HEK293 (cell line): ENCODE measurements at regions not wholly inside any gene's neighbourhood (a gene's known extent, or its start where the extent isn't known, plus 50 kb on each side); places are given as distances from the start of the nearest gene placed in this dataset.

Experiments used
- CTCF ChIP-seq: fragments of 450-650 bp; formaldehyde crosslinking; IDR thresholded peaks from 2 replicates; pipeline ENCODE4 v1.5.1; 2016; ENCODE audit warnings: missing biosample characterization, missing genetic modification characterization
- MZF1 ChIP-seq: fragments of 450-650 bp; formaldehyde crosslinking; IDR thresholded peaks from 2 replicates; pipeline ENCODE4 v1.5.1; 2017; ENCODE audit warnings: missing biosample characterization, missing genetic modification characterization, borderline replicate concordance
- TCF7L2 ChIP-seq: IDR thresholded peaks from 2 replicates; pipeline ENCODE4 v1.6.1; 2011; ENCODE audit warnings: low read depth, mild to moderate bottlenecking, inconsistent platforms, low read length, moderate library complexity, borderline replicate concordance
- YY1 ChIP-seq: fragments of 450-650 bp; formaldehyde crosslinking; IDR thresholded peaks from 2 replicates; pipeline ENCODE4 v1.5.1; 2018; ENCODE audit warnings: missing biosample characterization, missing genetic modification characterization
- ZBTB11 ChIP-seq: fragments of 450-650 bp; formaldehyde crosslinking; conservative IDR thresholded peaks from 2 replicates; pipeline ENCODE4 v1.5.1; 2016; ENCODE audit warnings: low read depth, missing biosample characterization, missing genetic modification characterization
- ZBTB21 ChIP-seq: fragments of 450-650 bp; formaldehyde crosslinking; IDR thresholded peaks from 2 replicates; pipeline ENCODE4 v1.5.1; 2017; ENCODE audit warnings: missing biosample characterization, missing genetic modification characterization
- ZFP41 ChIP-seq: fragments of 450-650 bp; formaldehyde crosslinking; IDR thresholded peaks from 2 replicates; pipeline ENCODE4 v1.5.1; 2016; ENCODE audit warnings: missing biosample characterization, missing genetic modification characterization, borderline replicate concordance
- ZNF184 ChIP-seq: fragments of 450-650 bp; IDR thresholded peaks from 2 replicates; pipeline ENCODE4 v1.5.1; 2018; ENCODE audit warnings: missing biosample characterization, mild to moderate bottlenecking, missing genetic modification characterization
- ZNF239 ChIP-seq: fragments of 450-650 bp; formaldehyde crosslinking; IDR thresholded peaks from 2 replicates; pipeline ENCODE4 v1.5.1; 2016; ENCODE audit warnings: missing biosample characterization, missing genetic modification characterization
- ZNF274 ChIP-seq, 2 experiments: fragments of 200-500 bp in 1 of 2; fragments of 450-650 bp in 1 of 2; sonication (Bioruptor generic) in 1 of 2; formaldehyde crosslinking in 1 of 2; IDR thresholded peaks; 2 replicates each; pipeline versions ENCODE4 v1.5.1 to v1.6.1; 2014 to 2016; ENCODE audit warnings: borderline replicate concordance in 1 of 2, inconsistent platforms in 1 of 2, low read length in 1 of 2, missing biosample characterization in 1 of 2, missing genetic modification characterization in 1 of 2
- ZNF324 ChIP-seq: fragments of 450-650 bp; formaldehyde crosslinking; IDR thresholded peaks from 2 replicates; pipeline ENCODE4 v1.5.1; 2016; ENCODE audit warnings: missing biosample characterization, missing genetic modification characterization
- ZNF335 ChIP-seq: fragments of 450-650 bp; formaldehyde crosslinking; conservative IDR thresholded peaks from 2 replicates; pipeline ENCODE4 v1.5.1; 2016; ENCODE audit warnings: missing biosample characterization, missing genetic modification characterization
- ZNF416 ChIP-seq: fragments of 450-650 bp; formaldehyde crosslinking; IDR thresholded peaks from 2 replicates; pipeline ENCODE4 v1.5.1; 2016; ENCODE audit warnings: missing biosample characterization, missing genetic modification characterization
- ZNF549 ChIP-seq: fragments of 450-650 bp; IDR thresholded peaks from 2 replicates; pipeline ENCODE4 v1.5.1; 2018; ENCODE audit warnings: missing biosample characterization, missing genetic modification characterization, mild to moderate bottlenecking, inconsistent platforms, moderate library complexity

- TF ChIP-seq CTCF (tag by site-specific recombination) (no peak), ZNF239 (no peak), ZNF335 (no peak), YY1 (tag by site-specific recombination) (no peak), ZFP41 (no peak), ZNF416 (tag by site-specific recombination) (no peak), ZNF184 (tag by site-specific recombination) (no peak), ZNF274 (IDR thresholded peaks at IDR 0.05; ENCODE audit: low read length) (no peak), ZNF274 (tag by site-specific recombination; IDR thresholded peaks at IDR 0.05; ENCODE audit: borderline replicate concordance) (no peak), ZNF549 (tag by site-specific recombination) (no peak), ZBTB11 (tag by site-specific recombination) (no peak), ZBTB21 (tag by site-specific recombination) (no peak), ZNF324 (no peak), MZF1 (tag by site-specific recombination) (no peak), TCF7L2 (no peak)
These were observed 207.5 kb upstream of the SRD5A2 start for GRCh38 chr2:31788273-31788672.
